Neuronal stem cell (in vitro differentiated cells): ENCODE measurements at regions not wholly inside any gene's neighbourhood (a gene's known extent, or its start where the extent isn't known, plus 50 kb on each side); places are given as distances from the start of the nearest gene placed in this dataset.

ENCODE experiments used
- DNase-seq: peaks from one replicate; pipeline ENCODE4 v3.0.0-alpha.2; 2013; ENCODE audit warnings: low spot score
- H2AFZ ChIP-seq: one replicate; pipeline ENCODE4 v1.6.1; 2013; ENCODE audit warnings: mild to moderate bottlenecking, low read length, inconsistent platforms
- H2AK5ac ChIP-seq: 2 replicates; pipeline ENCODE4 v1.6.1; 2013; ENCODE audit warnings: low read depth, mild to moderate bottlenecking, inconsistent platforms, low read length, moderate library complexity, mixed read lengths
- H2BK120ac ChIP-seq: 2 replicates; pipeline ENCODE4 v1.6.1; 2013; ENCODE audit warnings: low read depth, mild to moderate bottlenecking, inconsistent platforms, low read length, moderate library complexity, mixed read lengths
- H2BK12ac ChIP-seq: one replicate; pipeline ENCODE4 v1.6.1; 2013; ENCODE audit warnings: low read length, inconsistent platforms
- H2BK15ac ChIP-seq: 2 replicates; pipeline ENCODE4 v1.6.1; 2013; ENCODE audit warnings: mild to moderate bottlenecking, low read length, inconsistent platforms, mixed read lengths
- H2BK5ac ChIP-seq: one replicate; pipeline ENCODE4 v1.6.1; 2013; ENCODE audit warnings: inconsistent platforms, mild to moderate bottlenecking, low read length, moderate library complexity
- H3K14ac ChIP-seq: one replicate; pipeline ENCODE4 v1.6.1; 2013; ENCODE audit warnings: low read length, inconsistent platforms
- H3K18ac ChIP-seq: 2 replicates; pipeline ENCODE4 v1.6.1; 2013; ENCODE audit warnings: low read length, inconsistent platforms
- H3K23ac ChIP-seq: 2 replicates; pipeline ENCODE4 v1.6.1; 2013; ENCODE audit warnings: low read depth, mild to moderate bottlenecking, mixed read lengths, low read length, inconsistent platforms; ENCODE audit not compliant: poor library complexity
- H3K27ac ChIP-seq: replicated peaks from 3 replicates; pipeline ENCODE4 v1.5.1; 2013; ENCODE audit warnings: low read length, inconsistent platforms
- H3K27me3 ChIP-seq, 3 experiments: 2 replicates each; pipeline ENCODE4 v1.6.1; 2013; ENCODE audit warnings: low read length in 3 of 3, mild to moderate bottlenecking in 2 of 3, inconsistent platforms in 1 of 3, low read depth in 1 of 3, mixed read lengths in 1 of 3, moderate library complexity in 1 of 3; ENCODE audit not compliant: control insufficient read depth in 3 of 3, insufficient read depth in 3 of 3
- H3K36me3 ChIP-seq, 2 donors: replicated peaks in 1 of 2; 2 replicates each; pipeline ENCODE4 v1.6.1; 2013; ENCODE audit warnings: low read length in 2 of 2; ENCODE audit not compliant: control insufficient read depth in 2 of 2, insufficient read depth in 2 of 2
- H3K4ac ChIP-seq: 2 replicates; pipeline ENCODE4 v1.6.1; 2013; ENCODE audit warnings: inconsistent platforms, mild to moderate bottlenecking, low read length, moderate library complexity
- H3K4me1 ChIP-seq, 2 donors: 1 replicate in 1 of 2; 2 replicates in 1 of 2; pipeline ENCODE4 v1.6.1; 2013; ENCODE audit warnings: low read length in 2 of 2, low read depth in 1 of 2; ENCODE audit not compliant: control insufficient read depth in 2 of 2, insufficient read depth in 1 of 2
- H3K4me2 ChIP-seq: one replicate; pipeline ENCODE4 v1.6.1; 2013; ENCODE audit warnings: mild to moderate bottlenecking, low read length, inconsistent platforms; ENCODE audit not compliant: insufficient read depth, poor library complexity, severe bottlenecking
- H3K4me3 ChIP-seq, 2 donors: 2 replicates each; pipeline ENCODE4 v1.5.1; 2013; ENCODE audit warnings: low read length in 2 of 2, mild to moderate bottlenecking in 2 of 2, inconsistent platforms in 1 of 2, moderate library complexity in 1 of 2
- H3K79me1 ChIP-seq: one replicate; pipeline ENCODE4 v1.6.1; 2013; ENCODE audit warnings: low read depth, mild to moderate bottlenecking, inconsistent platforms, low read length, moderate library complexity
- H3K9ac ChIP-seq: one replicate; pipeline ENCODE4 v1.6.1; 2013; ENCODE audit warnings: mild to moderate bottlenecking, low read depth, low read length, inconsistent platforms; ENCODE audit not compliant: poor library complexity
- H3K9me3 ChIP-seq, 2 donors: replicated peaks in 1 of 2; 2 replicates each; pipeline versions ENCODE3 to v1.6.1; 2013; ENCODE audit warnings: low read length in 2 of 2, mild to moderate bottlenecking in 2 of 2, inconsistent platforms in 1 of 2, low read depth in 1 of 2, mixed read lengths in 1 of 2, moderate library complexity in 1 of 2; ENCODE audit not compliant: control insufficient read depth in 2 of 2, insufficient read depth in 1 of 2
- H4K8ac ChIP-seq: one replicate; pipeline ENCODE4 v1.6.1; 2013; ENCODE audit warnings: low read depth, mild to moderate bottlenecking, inconsistent platforms, low read length, moderate library complexity
- H4K91ac ChIP-seq: one replicate; pipeline ENCODE4 v1.6.1; 2013; ENCODE audit warnings: low read length, low read depth, mild to moderate bottlenecking, inconsistent platforms; ENCODE audit not compliant: poor library complexity
- WGBS, 2 donors: extraction: QIAGEN DNeasy Blood & Tissue Kit; methylation state at CpG; one replicate each; pipeline ENCODE4 v1.1.7; 2013; ENCODE audit warnings: missing lambda C conversion rate in 2 of 2, mixed read lengths in 1 of 2; ENCODE audit not compliant: insufficient read length in 2 of 2, insufficient replicate concordance in 1 of 2; ENCODE audit errors: extremely low coverage in 2 of 2; 5-methylcytosine and 5-hydroxymethylcytosine counted together

GRCh38 chr3:15942462-15942861 lies 144.7 kb upstream of the ANKRD28 start:
- DNase-seq: no peak
- peaks cover 0 to 1% of the 10 kb centered on the region in 2 donors for H3K4me1 ChIP-seq
- no peaks in the 10 kb centered on the region for H3K36me3 ChIP-seq
- no peak overlapping the region for H2AK5ac ChIP-seq
- H3K9me3 ChIP-seq: no peaks in the 10 kb centered on the region
- H3K23ac ChIP-seq: no peak overlapping the region
- no peak overlapping the region for H3K27ac ChIP-seq
- H2BK5ac ChIP-seq: no peak overlapping the region
- H2AFZ ChIP-seq: no peak overlapping the region
- no peak overlapping the region for H3K9ac ChIP-seq
- H3K4ac ChIP-seq: no peak overlapping the region
- no peaks in the 10 kb centered on the region for H3K27me3 ChIP-seq
- H2BK15ac ChIP-seq: no peak overlapping the region
- no peak overlapping the region for H3K18ac ChIP-seq
- H2BK120ac ChIP-seq: no peak overlapping the region
- no peak overlapping the region for H3K4me2 ChIP-seq
- no peaks in the 10 kb centered on the region for H3K79me1 ChIP-seq
- H4K91ac ChIP-seq: no peak overlapping the region
- H3K4me3 ChIP-seq: no peak overlapping the region
- no peak overlapping the region for H3K14ac ChIP-seq
- H4K8ac ChIP-seq: no peak overlapping the region
- H2BK12ac ChIP-seq: no peak overlapping the region

- H2AFZ ChIP-seq: no peak overlapping the region
- H2BK12ac ChIP-seq: no peak overlapping the region
- no peaks in the 10 kb centered on the region for H3K9me3 ChIP-seq
- H3K27me3 ChIP-seq: no peaks in the 10 kb centered on the region
- H3K9ac ChIP-seq: no peak overlapping the region
- H4K91ac ChIP-seq: no peak overlapping the region
- H4K8ac ChIP-seq: no peak overlapping the region
- no peak overlapping the region for H2BK15ac ChIP-seq
- no peak overlapping the region for H3K23ac ChIP-seq
- H3K79me1 ChIP-seq: no peaks in the 10 kb centered on the region
- WGBS, 2 donors: no CpG with 5 or more reads among the region's 2 CpGs
- H2BK5ac ChIP-seq: no peak overlapping the region
- H3K4me2 ChIP-seq: no peak overlapping the region
- no peak overlapping the region for H2BK120ac ChIP-seq
- DNase-seq: no peak
- no peak overlapping the region for H3K4me3 ChIP-seq
- no peak overlapping the region for H2AK5ac ChIP-seq
- H3K36me3 ChIP-seq: no peaks in the 10 kb centered on the region
- H3K27ac ChIP-seq: no peak overlapping the region
- no peak overlapping the region for H3K14ac ChIP-seq
- H3K4ac ChIP-seq: no peak overlapping the region
- peaks cover 0 to 1% of the 10 kb centered on the region in 2 donors for H3K4me1 ChIP-seq
- no peak overlapping the region for H3K18ac ChIP-seq
These were observed 145.2 kb upstream of the ANKRD28 start for GRCh38 chr3:15942936-15943335.

GRCh38 chr3:15948388-15948787 lies 150.6 kb upstream of the ANKRD28 start:
- WGBS, 2 donors: no CpG with 5 or more reads among the region's 1 CpG
- no peak overlapping the region for H2BK12ac ChIP-seq
- no peak overlapping the region for H3K18ac ChIP-seq
- H3K4me2 ChIP-seq: no peak overlapping the region
- no peak overlapping the region for H3K23ac ChIP-seq
- DNase-seq: no peak
- H4K8ac ChIP-seq: no peak overlapping the region
- H4K91ac ChIP-seq: no peak overlapping the region
- H3K36me3 ChIP-seq: no peaks in the 10 kb centered on the region
- no peak overlapping the region for H3K4me3 ChIP-seq
- no peak overlapping the region for H2BK5ac ChIP-seq
- no peak overlapping the region for H3K9ac ChIP-seq
- no peak overlapping the region for H3K14ac ChIP-seq
- H3K4me1 ChIP-seq: no peaks in the 10 kb centered on the region
- H2BK15ac ChIP-seq: no peak overlapping the region
- no peak overlapping the region for H2AFZ ChIP-seq
- H3K9me3 ChIP-seq: no peaks in the 10 kb centered on the region
- H2AK5ac ChIP-seq: no peak overlapping the region
- H3K27ac ChIP-seq: no peak overlapping the region
- H3K4ac ChIP-seq: no peak overlapping the region
- no peak overlapping the region for H2BK120ac ChIP-seq
- H3K79me1 ChIP-seq: no peaks in the 10 kb centered on the region
- no peaks in the 10 kb centered on the region for H3K27me3 ChIP-seq

- H3K23ac ChIP-seq: no peak overlapping the region
- H3K18ac ChIP-seq: no peak overlapping the region
- WGBS, 2 donors: no CpG with 5 or more reads among the region's 2 CpGs
These were observed 154.9 kb upstream of the ANKRD28 start for GRCh38 chr3:15952543-15953175.

More at GRCh38 chr3:15952543-15953175, 154.9 kb upstream of the ANKRD28 start:
- H3K9ac ChIP-seq: no peak overlapping the region
- no peak overlapping the region for H3K27ac ChIP-seq
- H3K4me1 ChIP-seq: no peaks in the 10 kb centered on the region
- H2BK12ac ChIP-seq: no peak overlapping the region
- H3K79me1 ChIP-seq: no peaks in the 10 kb centered on the region
- no peak overlapping the region for H4K8ac ChIP-seq
- H3K27me3 ChIP-seq: no peaks in the 10 kb centered on the region
- no peak overlapping the region for H2BK15ac ChIP-seq
- no peak overlapping the region for H2BK120ac ChIP-seq
- H3K36me3 ChIP-seq: no peaks in the 10 kb centered on the region
- H3K9me3 ChIP-seq: no peaks in the 10 kb centered on the region
- no peak overlapping the region for H2AK5ac ChIP-seq
- no peak overlapping the region for H3K4me2 ChIP-seq
- no peak for DNase-seq
- H3K14ac ChIP-seq: no peak overlapping the region
- no peak overlapping the region for H2BK5ac ChIP-seq
- H3K4me3 ChIP-seq: peak overlapping the region in 1 of 2 donors; percentile 16
- no peak overlapping the region for H3K4ac ChIP-seq
- no peak overlapping the region for H2AFZ ChIP-seq
- H4K91ac ChIP-seq: no peak overlapping the region
